Effector memory CD4-positive, alpha-beta T cell (primary cell): ENCODE measurements at regions not wholly inside any gene's neighbourhood (a gene's known extent, or its start where the extent isn't known, plus 50 kb on each side); places are given as distances from the start of the nearest gene placed in this dataset.
"Not testable (repeated sequence)": the region's sequence is repeated elsewhere in the genome, so short reads cannot be mapped to it uniquely, and the experiment has no call there.

ENCODE experiments used
- DNase-seq, 3 donors: peaks; one replicate each; pipeline ENCODE4 v3.0.0-alpha.2; 2020
- H3K27ac ChIP-seq: 2 replicates; pipeline ENCODE4 v1.7.0; 2013; ENCODE audit warnings: mild to moderate bottlenecking, low read length, moderate library complexity; ENCODE audit not compliant: insufficient read depth, poor library complexity, severe bottlenecking
- H3K27me3 ChIP-seq: replicated peaks from 2 replicates; pipeline ENCODE4 v1.7.0; 2013; ENCODE audit warnings: mild to moderate bottlenecking, low read length; ENCODE audit not compliant: insufficient read depth, control insufficient read depth, poor library complexity, severe bottlenecking
- H3K36me3 ChIP-seq: 2 replicates; pipeline ENCODE4 v1.7.0; 2013; ENCODE audit warnings: mild to moderate bottlenecking, low read length, moderate library complexity; ENCODE audit not compliant: control insufficient read depth, insufficient read depth
- H3K4me1 ChIP-seq: 2 replicates; pipeline ENCODE4 v1.7.0; 2013; ENCODE audit warnings: low read length, mild to moderate bottlenecking; ENCODE audit not compliant: control insufficient read depth, insufficient read depth, poor library complexity, severe bottlenecking
- H3K4me3 ChIP-seq: 2 replicates; pipeline ENCODE4 v1.7.0; 2013; ENCODE audit warnings: low read length, low read depth, mild to moderate bottlenecking; ENCODE audit not compliant: insufficient read depth, poor library complexity, severe bottlenecking
- H3K9me3 ChIP-seq: 2 replicates; pipeline ENCODE4 v1.7.0; 2013; ENCODE audit warnings: mild to moderate bottlenecking, low read length, moderate library complexity; ENCODE audit not compliant: control insufficient read depth

GRCh38 chr2:210946395-210946794 is 390.0 kb downstream of the CPS1 start:
- H3K27ac ChIP-seq: no peak overlapping the region
- DNase-seq: no peak
- no peaks in the 10 kb centered on the region for H3K36me3 ChIP-seq
- no peaks in the 10 kb centered on the region for H3K27me3 ChIP-seq
- no peaks in the 10 kb centered on the region for H3K4me1 ChIP-seq
- no peaks in the 10 kb centered on the region for H3K9me3 ChIP-seq
- H3K4me3 ChIP-seq: no peak overlapping the region

GRCh38 chr2:210950434-210951060 is 394.1 kb downstream of the CPS1 start:
- H3K36me3 ChIP-seq, H3K27me3 ChIP-seq, DNase-seq, H3K9me3 ChIP-seq, H3K4me1 ChIP-seq, H3K27ac ChIP-seq, H3K4me3 ChIP-seq: not testable (repeated sequence)

- Histone ChIP-seq H3K27ac (no peak overlapping the region), H3K4me3 (no peak overlapping the region)
- DNase-seq: no peak
Measured at GRCh38 chr2:210954386-210954907, 398.0 kb downstream of the CPS1 start.

GRCh38 chr2:210955591-210955990 is 399.2 kb downstream of the CPS1 start:
- Histone ChIP-seq H3K27ac (no peak overlapping the region), H3K4me3 (no peak overlapping the region), H3K36me3 (no peaks in the 10 kb centered on the region), H3K9me3 (no peaks in the 10 kb centered on the region), H3K4me1 (no peaks in the 10 kb centered on the region), H3K27me3 (no peaks in the 10 kb centered on the region)
- DNase-seq: no peak

More at GRCh38 chr2:210954386-210954907, 398.0 kb downstream of the CPS1 start:
- Histone ChIP-seq H3K27me3 (no peaks in the 10 kb centered on the region), H3K9me3 (no peaks in the 10 kb centered on the region), H3K36me3 (no peaks in the 10 kb centered on the region), H3K4me1 (no peaks in the 10 kb centered on the region)

- no peaks in the 10 kb centered on the region for H3K9me3 ChIP-seq
- no peak overlapping the region for H3K27ac ChIP-seq
- no peaks in the 10 kb centered on the region for H3K27me3 ChIP-seq
- H3K4me3 ChIP-seq: no peak overlapping the region
- H3K4me1 ChIP-seq: no peaks in the 10 kb centered on the region
- no peaks in the 10 kb centered on the region for H3K36me3 ChIP-seq
- no peak for DNase-seq
Measured at GRCh38 chr2:210956101-210956500, 399.7 kb downstream of the CPS1 start.

GRCh38 chr2:210961249-210961648 is 404.9 kb downstream of the CPS1 start:
- no peaks in the 10 kb centered on the region for H3K9me3 ChIP-seq
- no peaks in the 10 kb centered on the region for H3K27me3 ChIP-seq
- no peak overlapping the region for H3K4me3 ChIP-seq
- H3K4me1 ChIP-seq: no peaks in the 10 kb centered on the region
- DNase-seq: no peak
- no peaks in the 10 kb centered on the region for H3K36me3 ChIP-seq
- no peak overlapping the region for H3K27ac ChIP-seq

- DNase-seq: no peak
- Histone ChIP-seq H3K4me1 (no peaks in the 10 kb centered on the region), H3K36me3 (no peaks in the 10 kb centered on the region), H3K27me3 (no peaks in the 10 kb centered on the region), H3K9me3 (no peaks in the 10 kb centered on the region), H3K27ac (no peak overlapping the region), H3K4me3 (no peak overlapping the region)
Measured at GRCh38 chr2:210963386-210963785, 407.0 kb downstream of the CPS1 start.

GRCh38 chr2:210964141-210964764 is 407.9 kb downstream of the CPS1 start:
- H3K36me3 ChIP-seq: no peaks in the 10 kb centered on the region
- DNase-seq: no peak

GRCh38 chr2:210965472-210965871 is 409.1 kb downstream of the CPS1 start:
- no peak overlapping the region for H3K27ac ChIP-seq
- no peak for DNase-seq
- H3K4me1 ChIP-seq: no peaks in the 10 kb centered on the region

More at GRCh38 chr2:210964141-210964764, 407.9 kb downstream of the CPS1 start:
- H3K27me3 ChIP-seq: no peaks in the 10 kb centered on the region
- H3K4me3 ChIP-seq: no peak overlapping the region
- no peak overlapping the region for H3K27ac ChIP-seq
- H3K4me1 ChIP-seq: no peaks in the 10 kb centered on the region
- no peaks in the 10 kb centered on the region for H3K9me3 ChIP-seq

GRCh38 chr2:210966330-210966729 is 409.9 kb downstream of the CPS1 start:
- H3K27me3 ChIP-seq: no peaks in the 10 kb centered on the region
- no peaks in the 10 kb centered on the region for H3K9me3 ChIP-seq
- no peaks in the 10 kb centered on the region for H3K36me3 ChIP-seq
- no peaks in the 10 kb centered on the region for H3K4me1 ChIP-seq
- H3K27ac ChIP-seq: no peak overlapping the region
- H3K4me3 ChIP-seq: no peak overlapping the region
- DNase-seq: no peak

More at GRCh38 chr2:210965472-210965871, 409.1 kb downstream of the CPS1 start:
- H3K9me3 ChIP-seq: no peaks in the 10 kb centered on the region
- H3K36me3 ChIP-seq: no peaks in the 10 kb centered on the region
- no peaks in the 10 kb centered on the region for H3K27me3 ChIP-seq
- no peak overlapping the region for H3K4me3 ChIP-seq
